ENCODE measurements at regions not wholly inside any gene's neighbourhood (a gene's known extent, or its start where the extent isn't known, plus 50 kb on each side); places are given as distances from the start of the nearest gene placed in this dataset.
A peak's percentile ranks its signal among the peaks of the same experiment; 100 is the strongest.

GRCh38 chr15:46723308-46723707, 994.0 kb upstream of the SEMA6D start:
- FAIRE-seq = no peak
- TF ChIP-seq POU2F2 (IDR thresholded peaks at IDR 0.05; ENCODE audit: low read depth, low read length) (no peak), TAF1 (IDR thresholded peaks at IDR 0.05; ENCODE audit: low read depth, low read length) (no peak), POLR2A (IDR thresholded peaks at IDR 0.05; ENCODE audit: low read depth, low read length) (no peak), SPI1 (IDR thresholded peaks at IDR 0.05; ENCODE audit: low read depth, low read length) (no peak), PAX5 (IDR thresholded peaks at IDR 0.05; ENCODE audit: insufficient read depth, low read length, severe bottlenecking) (no peak)
- no peak for DNase-seq (ENCODE audit: insufficient read length, low spot score)

DNA sequence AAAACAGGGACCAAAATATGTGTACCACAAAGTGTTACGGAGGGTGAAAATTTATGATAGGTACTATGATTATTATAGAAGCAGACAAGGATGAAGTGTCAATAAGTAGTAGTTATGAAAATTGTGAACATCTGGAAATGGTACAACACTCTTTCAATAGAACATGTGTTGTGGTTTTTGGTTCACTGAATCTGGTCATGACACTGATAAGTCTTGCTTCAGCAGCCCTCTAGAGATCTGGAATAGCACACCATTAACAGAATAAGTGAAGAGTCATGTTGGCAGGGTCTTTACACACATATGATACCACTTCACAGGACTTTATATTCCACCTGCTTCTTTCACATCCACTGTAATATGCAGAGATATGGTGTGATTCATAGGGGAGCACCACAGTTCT, 985.2 kb upstream of the SEMA6D start:
- no peak for DNase-seq (ENCODE audit: insufficient read length, low spot score)
- no peak for TF ChIP-seq POLR2AphosphoS5 (IDR thresholded peaks at IDR 0.05; ENCODE audit: low read depth, low read length)
- TF ChIP-seq SPI1 (IDR thresholded peaks at IDR 0.05; ENCODE audit: low read depth, low read length) = no peak
- no peak for TF ChIP-seq POLR2A (IDR thresholded peaks at IDR 0.05; ENCODE audit: low read depth, low read length)
- no peak for TF ChIP-seq PAX5 (IDR thresholded peaks at IDR 0.05; ENCODE audit: insufficient read depth, low read length, severe bottlenecking)
- TF ChIP-seq POU2F2 (IDR thresholded peaks at IDR 0.05; ENCODE audit: low read depth, low read length) = no peak
- no peak for TF ChIP-seq TAF1 (IDR thresholded peaks at IDR 0.05; ENCODE audit: low read depth, low read length)
- no peak for FAIRE-seq

GRCh38 chr15:46735115-46735514, 982.2 kb upstream of the SEMA6D start:
- FAIRE-seq = no peak
- DNase-seq (ENCODE audit: insufficient read length, low spot score) = no peak
- no peak for TF ChIP-seq TAF1 (IDR thresholded peaks at IDR 0.05; ENCODE audit: low read depth, low read length)
- TF ChIP-seq SPI1 (IDR thresholded peaks at IDR 0.05; ENCODE audit: low read depth, low read length) = peak; percentile 97
- TF ChIP-seq POLR2A (IDR thresholded peaks at IDR 0.05; ENCODE audit: low read depth, low read length) = no peak
- no peak for TF ChIP-seq POLR2AphosphoS5 (IDR thresholded peaks at IDR 0.05; ENCODE audit: low read depth, low read length)
- TF ChIP-seq POU2F2 (IDR thresholded peaks at IDR 0.05; ENCODE audit: low read depth, low read length) = no peak
- TF ChIP-seq PAX5 (IDR thresholded peaks at IDR 0.05; ENCODE audit: insufficient read depth, low read length, severe bottlenecking) = no peak

DNA sequence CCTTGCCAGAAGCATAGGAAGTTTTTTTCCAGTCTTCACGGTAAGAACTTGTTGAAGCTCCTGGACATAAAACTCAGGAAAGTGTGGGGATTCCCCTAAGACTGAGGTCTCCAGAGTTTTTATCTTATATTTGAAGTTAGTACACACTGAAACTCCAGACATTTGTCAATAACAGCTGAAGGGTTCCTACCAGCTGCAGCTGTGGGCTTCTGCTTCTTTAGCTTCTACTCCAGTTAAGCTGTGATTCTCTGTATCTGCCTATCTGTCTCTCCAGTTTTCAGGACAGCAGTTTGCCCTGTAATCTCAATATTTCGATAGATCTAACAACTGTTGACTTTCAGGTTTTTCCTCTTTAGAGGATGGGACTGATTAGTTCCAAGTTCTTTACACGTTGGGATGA, 966.0 kb upstream of the SEMA6D start:
- no peak for DNase-seq (ENCODE audit: insufficient read length, low spot score)
- no peak for FAIRE-seq
- no peak for TF ChIP-seq POLR2AphosphoS5 (IDR thresholded peaks at IDR 0.05; ENCODE audit: low read depth, low read length)
- TF ChIP-seq POU2F2 (IDR thresholded peaks at IDR 0.05; ENCODE audit: low read depth, low read length) = no peak
- TF ChIP-seq SPI1 (IDR thresholded peaks at IDR 0.05; ENCODE audit: low read depth, low read length) = no peak
- TF ChIP-seq TAF1 (IDR thresholded peaks at IDR 0.05; ENCODE audit: low read depth, low read length) = no peak
- no peak for TF ChIP-seq POLR2A (IDR thresholded peaks at IDR 0.05; ENCODE audit: low read depth, low read length)

DNA sequence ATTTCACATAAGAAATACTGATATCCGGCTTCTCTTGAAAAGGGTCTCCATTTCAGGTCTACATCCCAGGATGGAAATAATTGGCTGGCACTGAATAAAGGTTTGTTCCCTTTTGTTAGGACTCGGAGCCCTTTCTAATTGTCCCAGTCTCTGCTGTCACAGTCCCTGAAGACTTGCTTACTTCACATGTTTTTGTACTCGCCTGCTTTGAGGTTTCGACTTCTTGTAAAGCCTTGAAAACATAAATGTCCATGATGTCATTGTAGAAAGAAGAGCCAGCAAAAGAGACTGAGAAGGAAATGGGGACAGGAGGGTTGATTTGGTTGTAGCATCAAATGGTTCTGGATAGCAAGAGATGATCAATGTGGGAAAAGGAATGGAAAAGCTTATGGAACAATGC, 963.4 kb upstream of the SEMA6D start:
- TF ChIP-seq PAX5 (IDR thresholded peaks at IDR 0.05; ENCODE audit: insufficient read depth, low read length, severe bottlenecking) = no peak
- TF ChIP-seq POLR2A (IDR thresholded peaks at IDR 0.05; ENCODE audit: low read depth, low read length) = no peak
- no peak for TF ChIP-seq POLR2AphosphoS5 (IDR thresholded peaks at IDR 0.05; ENCODE audit: low read depth, low read length)
- no peak for TF ChIP-seq TAF1 (IDR thresholded peaks at IDR 0.05; ENCODE audit: low read depth, low read length)
- no peak for TF ChIP-seq SPI1 (IDR thresholded peaks at IDR 0.05; ENCODE audit: low read depth, low read length)
- no peak for TF ChIP-seq POU2F2 (IDR thresholded peaks at IDR 0.05; ENCODE audit: low read depth, low read length)
- no peak for FAIRE-seq
- no peak for DNase-seq (ENCODE audit: insufficient read length, low spot score)

- TF ChIP-seq SPI1 (IDR thresholded peaks at IDR 0.05; ENCODE audit: low read depth, low read length) (no peak), POLR2AphosphoS5 (IDR thresholded peaks at IDR 0.05; ENCODE audit: low read depth, low read length) (no peak), POLR2A (IDR thresholded peaks at IDR 0.05; ENCODE audit: low read depth, low read length) (no peak), TAF1 (IDR thresholded peaks at IDR 0.05; ENCODE audit: low read depth, low read length) (no peak), POU2F2 (IDR thresholded peaks at IDR 0.05; ENCODE audit: low read depth, low read length) (no peak), PAX5 (IDR thresholded peaks at IDR 0.05; ENCODE audit: insufficient read depth, low read length, severe bottlenecking) (no peak)
- DNase-seq (ENCODE audit: insufficient read length, low spot score) = no peak
- FAIRE-seq = no peak
Measured at GRCh38 chr15:46763091-46763490, 954.2 kb upstream of the SEMA6D start.

- DNase-seq (ENCODE audit: insufficient read length, low spot score) (no peak), FAIRE-seq (no peak)
- TF ChIP-seq POLR2AphosphoS5 (IDR thresholded peaks at IDR 0.05; ENCODE audit: low read depth, low read length) (no peak), POU2F2 (IDR thresholded peaks at IDR 0.05; ENCODE audit: low read depth, low read length) (no peak), PAX5 (IDR thresholded peaks at IDR 0.05; ENCODE audit: insufficient read depth, low read length, severe bottlenecking) (no peak), SPI1 (IDR thresholded peaks at IDR 0.05; ENCODE audit: low read depth, low read length) (no peak), POLR2A (IDR thresholded peaks at IDR 0.05; ENCODE audit: low read depth, low read length) (no peak), TAF1 (IDR thresholded peaks at IDR 0.05; ENCODE audit: low read depth, low read length) (no peak)
Measured at GRCh38 chr15:46764851-46765250, 952.5 kb upstream of the SEMA6D start.

DNA sequence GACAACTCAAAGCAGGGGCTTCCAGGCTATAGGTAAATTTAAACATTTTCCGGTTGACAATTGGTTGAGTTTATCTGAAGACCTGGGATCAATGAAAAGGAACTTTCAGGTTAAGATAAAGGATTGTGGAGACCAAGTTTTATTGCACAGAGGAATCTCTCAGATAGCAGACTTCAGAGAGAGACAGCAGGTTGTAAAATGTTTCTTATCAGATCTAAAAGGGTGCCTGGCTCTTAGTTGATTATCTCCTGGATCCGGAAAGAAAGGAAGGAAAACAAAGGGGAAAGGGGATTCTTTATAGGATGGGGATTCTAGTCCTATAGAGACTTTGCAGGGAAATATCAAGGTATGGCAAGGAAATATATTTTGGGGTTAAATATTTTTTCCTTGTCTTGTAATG, 951.3 kb upstream of the SEMA6D start:
- TF ChIP-seq POLR2A (IDR thresholded peaks at IDR 0.05; ENCODE audit: low read depth, low read length) (no peak), POLR2AphosphoS5 (IDR thresholded peaks at IDR 0.05; ENCODE audit: low read depth, low read length) (no peak), PAX5 (IDR thresholded peaks at IDR 0.05; ENCODE audit: insufficient read depth, low read length, severe bottlenecking) (no peak)
- FAIRE-seq (no peak), DNase-seq (ENCODE audit: insufficient read length, low spot score) (no peak)

GRCh38 chr15:46768287-46768686, 949.0 kb upstream of the SEMA6D start:
- FAIRE-seq = no peak
- TF ChIP-seq POLR2A (IDR thresholded peaks at IDR 0.05; ENCODE audit: low read depth, low read length) (no peak), TAF1 (IDR thresholded peaks at IDR 0.05; ENCODE audit: low read depth, low read length) (no peak), POU2F2 (IDR thresholded peaks at IDR 0.05; ENCODE audit: low read depth, low read length) (no peak)

GRCh38 chr15:46773016-46773415, 944.3 kb upstream of the SEMA6D start:
- no peak for DNase-seq (ENCODE audit: insufficient read length, low spot score)
- TF ChIP-seq SPI1 (IDR thresholded peaks at IDR 0.05; ENCODE audit: low read depth, low read length) (no peak), PAX5 (IDR thresholded peaks at IDR 0.05; ENCODE audit: insufficient read depth, low read length, severe bottlenecking) (no peak), POLR2A (IDR thresholded peaks at IDR 0.05; ENCODE audit: low read depth, low read length) (no peak), POU2F2 (IDR thresholded peaks at IDR 0.05; ENCODE audit: low read depth, low read length) (no peak), POLR2AphosphoS5 (IDR thresholded peaks at IDR 0.05; ENCODE audit: low read depth, low read length) (no peak), TAF1 (IDR thresholded peaks at IDR 0.05; ENCODE audit: low read depth, low read length) (no peak)
- no peak for FAIRE-seq

More at GRCh38 chr15:46768287-46768686, 949.0 kb upstream of the SEMA6D start:
- DNase-seq (ENCODE audit: insufficient read length, low spot score) = no peak
